ENCODE measurements at regions not wholly inside any gene's neighbourhood (a gene's known extent, or its start where the extent isn't known, plus 50 kb on each side); places are given as distances from the start of the nearest gene placed in this dataset.

- Histone ChIP-seq H3K9me3 (no peaks in the 10 kb centered on the region), H3K4me1 (no peaks in the 10 kb centered on the region), H3K27me3 (no peaks in the 10 kb centered on the region), H3K36me3 (no peaks in the 10 kb centered on the region), H3K4me3 (no peak overlapping the region), H3K27ac (no peak overlapping the region)
- DNase-seq (no peak), ATAC-seq (no peak)
- intact Hi-C loops (cut with DNase I): no loop called here
- TF ChIP-seq, protein P1, sequence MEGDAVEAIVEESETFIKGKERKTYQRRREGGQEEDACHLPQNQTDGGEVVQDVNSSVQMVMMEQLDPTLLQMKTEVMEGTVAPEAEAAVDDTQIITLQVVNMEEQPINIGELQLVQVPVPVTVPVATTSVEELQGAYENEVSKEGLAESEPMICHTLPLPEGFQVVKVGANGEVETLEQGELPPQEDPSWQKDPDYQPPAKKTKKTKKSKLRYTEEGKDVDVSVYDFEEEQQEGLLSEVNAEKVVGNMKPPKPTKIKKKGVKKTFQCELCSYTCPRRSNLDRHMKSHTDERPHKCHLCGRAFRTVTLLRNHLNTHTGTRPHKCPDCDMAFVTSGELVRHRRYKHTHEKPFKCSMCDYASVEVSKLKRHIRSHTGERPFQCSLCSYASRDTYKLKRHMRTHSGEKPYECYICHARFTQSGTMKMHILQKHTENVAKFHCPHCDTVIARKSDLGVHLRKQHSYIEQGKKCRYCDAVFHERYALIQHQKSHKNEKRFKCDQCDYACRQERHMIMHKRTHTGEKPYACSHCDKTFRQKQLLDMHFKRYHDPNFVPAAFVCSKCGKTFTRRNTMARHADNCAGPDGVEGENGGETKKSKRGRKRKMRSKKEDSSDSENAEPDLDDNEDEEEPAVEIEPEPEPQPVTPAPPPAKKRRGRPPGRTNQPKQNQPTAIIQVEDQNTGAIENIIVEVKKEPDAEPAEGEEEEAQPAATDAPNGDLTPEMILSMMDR (IDR thresholded peaks at IDR 0.05): no peak
Observed at GRCh38 chrX:6383917-6384316, 151.0 kb downstream of the VCX3A start.

- Histone ChIP-seq H3K4me3 (no peak overlapping the region), H3K4me1 (no peaks in the 10 kb centered on the region), H3K27ac (no peak overlapping the region), H3K36me3 (no peaks in the 10 kb centered on the region), H3K27me3 (no peaks in the 10 kb centered on the region), H3K9me3 (no peaks in the 10 kb centered on the region)
- DNase-seq (no peak), ATAC-seq (no peak)
- intact Hi-C loops (cut with DNase I): no loop called here
- TF ChIP-seq, protein P1 (IDR thresholded peaks at IDR 0.05): no peak
Observed at GRCh38 chrX:6383488-6383887, 151.4 kb downstream of the VCX3A start.

GRCh38 chrX:6382284-6382683 is 152.6 kb downstream of the VCX3A start:
- H3K9me3 ChIP-seq: no peaks in the 10 kb centered on the region
- TF ChIP-seq, protein P1 (IDR thresholded peaks at IDR 0.05): no peak
- H3K4me1 ChIP-seq: no peaks in the 10 kb centered on the region
- DNase-seq (peak in 1 of 4 donors; percentile 2), ATAC-seq (no peak)
- H3K4me3 ChIP-seq: no peak overlapping the region
- no peak overlapping the region for H3K27ac ChIP-seq
- intact Hi-C loops (cut with DNase I): no loop called here
- H3K27me3 ChIP-seq: no peaks in the 10 kb centered on the region
- H3K36me3 ChIP-seq: no peaks in the 10 kb centered on the region

DNA sequence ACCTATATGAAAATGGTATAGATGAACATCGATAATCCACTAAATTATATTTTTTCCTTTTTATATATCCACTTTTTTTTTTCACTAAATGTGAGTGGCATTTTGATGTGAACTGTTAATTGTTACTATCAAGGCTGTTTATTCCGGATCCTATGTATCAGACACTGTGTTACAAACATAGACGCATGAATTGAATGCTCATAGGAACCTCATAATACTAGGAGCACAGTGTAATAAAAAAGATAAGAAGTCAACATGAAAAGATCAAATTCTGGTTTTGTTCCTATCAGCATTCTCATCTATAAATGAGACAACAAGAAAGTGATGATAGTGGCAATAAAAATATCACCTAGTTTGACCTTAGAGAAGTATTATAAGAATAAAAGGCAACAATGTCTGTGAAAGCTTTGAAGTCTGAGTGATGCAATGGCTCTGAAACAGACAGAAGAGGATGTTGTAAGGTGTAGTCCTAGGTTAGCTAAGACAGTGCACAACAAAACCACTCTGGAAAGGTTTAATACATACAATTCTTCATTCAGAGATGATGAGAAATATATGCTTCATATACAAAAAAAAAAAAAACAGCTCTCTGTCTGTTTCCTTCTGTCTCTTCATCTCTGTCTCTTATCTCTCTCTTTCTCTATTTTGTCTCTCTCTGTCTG is 148.6 kb upstream of the NLGN4X start:
- intact Hi-C loops (cut with DNase I): no loop called here
- TF ChIP-seq, protein P1 (IDR thresholded peaks at IDR 0.05): no peak

DNA sequence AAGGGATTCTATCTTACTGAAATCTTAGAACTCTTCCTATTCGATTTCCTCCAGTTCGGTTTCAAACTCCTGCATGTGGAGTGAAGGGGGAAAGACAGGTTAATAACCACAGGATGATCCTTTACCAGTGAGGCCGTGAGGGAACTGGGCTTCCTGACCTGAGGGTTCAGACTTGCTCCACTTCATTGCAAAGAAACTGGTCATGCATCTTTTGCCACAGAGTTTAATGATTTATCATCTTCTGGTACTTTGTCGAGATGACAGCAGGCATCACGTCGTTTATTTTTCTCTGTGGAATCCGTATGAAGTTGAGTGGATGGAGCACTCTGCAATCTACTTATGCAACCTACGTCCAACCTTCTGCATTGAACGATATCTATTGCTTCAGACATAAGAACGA is 145.9 kb upstream of the NLGN4X start:
- Histone ChIP-seq H3K36me3 (no peaks in the 10 kb centered on the region), H3K27ac (no peak overlapping the region), H3K9me3 (no peaks in the 10 kb centered on the region), H3K4me1 (no peaks in the 10 kb centered on the region), H3K4me3 (no peak overlapping the region), H3K27me3 (no peaks in the 10 kb centered on the region)
- intact Hi-C loops (cut with DNase I): no loop called here
- no peak for ATAC-seq
- TF ChIP-seq, protein P1 (IDR thresholded peaks at IDR 0.05): no peak
- DNase-seq: no peak

More for the DNA sequence above, 148.6 kb upstream of the NLGN4X start:
- no peak for ATAC-seq
- no peak overlapping the region for H3K4me3 ChIP-seq
- no peaks in the 10 kb centered on the region for H3K4me1 ChIP-seq
- no peaks in the 10 kb centered on the region for H3K27me3 ChIP-seq
- DNase-seq: no peak
- H3K9me3 ChIP-seq: no peaks in the 10 kb centered on the region
- no peak overlapping the region for H3K27ac ChIP-seq
- H3K36me3 ChIP-seq: no peaks in the 10 kb centered on the region
